GM18499 (cell line): ENCODE measurements at regions not wholly inside any gene's neighbourhood (a gene's known extent, or its start where the extent isn't known, plus 50 kb on each side); places are given as distances from the start of the nearest gene placed in this dataset.

ENCODE experiments used
- ATAC-seq: cut with Tn5 transposase; IDR thresholded peaks from one replicate; pipeline ENCODE4 v1.9.1; 2021; ENCODE audit warnings: moderate number of reproducible peaks; ENCODE audit not compliant: insufficient read depth, unreplicated experiment

DNA sequence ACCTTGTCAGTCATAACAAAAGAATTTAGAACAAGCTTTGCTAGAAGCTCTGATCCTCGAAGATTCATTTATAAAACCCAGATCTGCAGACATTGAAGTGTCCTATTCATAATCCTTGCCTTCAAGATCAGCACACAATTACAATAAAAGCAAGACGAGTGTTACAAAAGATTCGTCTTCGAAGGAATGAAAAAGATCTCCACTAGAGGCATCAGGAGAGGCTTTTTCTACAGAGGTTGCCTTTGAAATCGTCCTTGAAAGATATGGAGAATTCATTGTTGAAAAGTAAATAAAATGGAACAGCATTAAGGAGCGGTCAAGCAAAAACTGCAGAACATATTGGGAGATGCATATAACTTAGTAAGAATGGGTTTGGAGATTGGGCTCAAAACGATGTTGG is 146.4 kb downstream of the BMP4 start:
- ATAC-seq, result no peak

DNA sequence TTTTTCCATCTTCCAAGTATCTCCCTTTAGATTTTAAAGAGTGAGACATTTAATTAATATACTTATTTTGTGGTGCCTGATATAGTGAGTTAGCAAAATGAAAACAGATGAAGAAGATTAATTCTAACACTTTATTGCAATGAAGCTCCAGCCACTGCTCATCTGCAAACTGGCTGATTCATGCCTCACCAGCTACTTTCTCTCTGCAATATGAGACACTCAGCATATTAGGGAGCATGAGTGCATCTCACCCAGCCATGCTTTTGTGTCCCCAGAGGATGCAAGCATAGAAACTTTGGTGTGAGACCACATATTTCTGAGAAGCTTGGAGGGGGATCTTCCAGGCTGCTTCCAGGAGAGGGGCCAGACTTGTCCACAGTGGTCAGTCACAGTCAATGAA is 148.6 kb downstream of the BMP4 start:
- ATAC-seq, result no peak

DNA sequence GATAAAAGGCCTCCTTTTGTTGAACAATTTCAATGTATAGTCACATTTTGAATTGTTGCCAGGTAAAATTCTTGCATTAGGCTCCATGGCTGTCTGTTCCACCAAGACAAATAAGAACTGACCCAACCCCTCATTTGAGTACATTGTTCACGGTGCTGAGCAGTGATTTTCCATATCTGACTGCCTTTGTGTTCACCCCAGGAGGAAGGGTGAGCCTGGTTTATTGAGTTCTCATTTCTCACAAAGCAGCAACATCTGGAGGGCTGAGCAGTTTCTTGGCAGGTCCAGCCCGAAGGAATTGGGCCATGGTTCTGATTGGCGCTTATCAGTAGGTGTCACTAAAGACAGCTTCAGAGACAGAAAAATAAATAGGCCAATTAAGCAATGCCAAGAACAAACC is 149.1 kb downstream of the BMP4 start:
- ATAC-seq, result no peak

DNA sequence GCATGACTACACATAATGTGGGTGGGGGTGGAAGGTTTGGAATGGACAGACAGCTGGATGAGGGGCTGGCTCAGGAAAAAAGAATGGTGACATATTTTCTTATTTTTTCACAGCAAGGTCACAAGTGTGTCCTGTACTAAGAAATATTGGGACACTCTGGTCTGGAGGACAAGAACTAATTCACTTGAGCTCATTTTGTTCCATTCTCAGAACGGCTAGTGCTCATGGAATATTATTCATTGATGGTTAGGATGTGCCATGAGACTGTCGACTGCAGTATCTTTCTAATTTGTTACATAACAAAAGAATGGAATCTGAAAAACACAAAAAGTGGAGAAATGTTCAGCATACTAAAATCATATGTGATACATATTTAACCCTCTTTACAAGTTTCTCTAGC is 149.5 kb downstream of the BMP4 start:
- no peak for ATAC-seq

DNA sequence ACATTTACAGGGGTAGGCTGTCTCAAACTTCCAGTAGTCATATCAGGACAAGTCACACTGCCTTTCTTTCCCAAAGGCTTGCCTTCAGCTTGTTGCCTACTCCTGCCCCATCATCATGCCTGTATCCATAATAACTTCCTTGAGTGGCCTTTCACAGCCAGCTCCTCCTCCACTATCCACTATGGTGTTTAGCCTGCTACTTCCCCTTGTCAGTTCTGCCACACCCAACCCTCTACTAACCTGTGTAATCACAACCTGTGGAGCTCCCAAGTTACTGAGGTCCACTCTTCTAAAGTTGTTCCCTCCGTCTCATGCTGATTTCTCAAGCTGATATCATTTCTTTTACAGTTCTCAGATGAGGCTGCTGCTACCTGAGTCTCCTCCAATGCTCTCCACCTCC is 159.9 kb downstream of the BMP4 start:
- ATAC-seq, result no peak

DNA sequence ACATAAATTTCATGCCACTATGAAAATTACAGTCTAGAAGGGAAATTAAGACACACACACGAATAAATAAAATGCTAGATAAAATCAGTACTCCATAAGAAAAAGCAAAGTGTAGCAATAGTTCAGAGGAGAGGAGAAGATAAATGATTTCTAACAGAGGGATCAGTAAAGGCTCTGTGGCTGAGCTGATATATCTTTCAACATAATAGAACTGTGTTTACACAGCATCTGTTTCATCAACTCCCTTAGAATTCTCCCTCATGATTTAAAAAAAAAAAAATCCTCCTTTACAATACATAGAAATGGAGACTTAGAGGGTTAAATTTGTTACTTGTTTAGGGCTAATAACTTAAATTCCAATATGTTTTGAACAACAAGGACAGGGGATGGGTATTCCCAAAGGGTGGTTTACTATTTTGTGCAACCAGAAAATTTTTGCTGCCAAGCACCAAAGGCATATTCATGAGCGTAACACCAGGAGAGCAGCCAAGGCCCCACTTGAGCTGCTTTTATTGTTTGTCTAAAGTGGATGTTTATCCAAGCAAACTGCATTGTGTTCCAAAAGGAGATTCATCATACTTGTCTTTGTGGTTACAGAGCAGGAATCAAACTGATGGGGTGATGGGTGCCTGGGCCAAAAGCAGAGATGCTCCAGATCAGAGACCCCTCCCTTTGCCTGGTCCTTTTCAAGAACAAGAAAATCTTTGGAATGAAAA is 162.7 kb downstream of the BMP4 start:
- no peak for ATAC-seq

DNA sequence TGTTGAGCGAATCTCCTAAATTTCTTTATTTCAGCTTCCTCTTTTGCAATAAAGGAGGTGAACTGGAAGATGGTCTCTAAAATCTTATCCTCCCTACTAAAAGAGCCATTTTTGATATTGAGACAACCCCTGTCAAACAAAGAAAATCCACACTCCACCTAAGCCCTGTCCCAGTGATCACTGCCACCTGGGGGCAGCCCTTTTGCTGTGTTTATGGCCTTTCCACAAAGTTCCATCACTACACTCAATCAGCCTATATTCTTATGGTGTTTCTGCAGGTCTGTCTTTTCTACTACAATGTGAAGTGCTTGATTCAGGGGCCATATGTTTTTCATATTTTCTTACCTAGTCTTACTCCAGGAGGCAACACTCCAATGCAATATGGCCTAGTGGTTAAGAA is 163.7 kb downstream of the BMP4 start:
- no peak for ATAC-seq

DNA sequence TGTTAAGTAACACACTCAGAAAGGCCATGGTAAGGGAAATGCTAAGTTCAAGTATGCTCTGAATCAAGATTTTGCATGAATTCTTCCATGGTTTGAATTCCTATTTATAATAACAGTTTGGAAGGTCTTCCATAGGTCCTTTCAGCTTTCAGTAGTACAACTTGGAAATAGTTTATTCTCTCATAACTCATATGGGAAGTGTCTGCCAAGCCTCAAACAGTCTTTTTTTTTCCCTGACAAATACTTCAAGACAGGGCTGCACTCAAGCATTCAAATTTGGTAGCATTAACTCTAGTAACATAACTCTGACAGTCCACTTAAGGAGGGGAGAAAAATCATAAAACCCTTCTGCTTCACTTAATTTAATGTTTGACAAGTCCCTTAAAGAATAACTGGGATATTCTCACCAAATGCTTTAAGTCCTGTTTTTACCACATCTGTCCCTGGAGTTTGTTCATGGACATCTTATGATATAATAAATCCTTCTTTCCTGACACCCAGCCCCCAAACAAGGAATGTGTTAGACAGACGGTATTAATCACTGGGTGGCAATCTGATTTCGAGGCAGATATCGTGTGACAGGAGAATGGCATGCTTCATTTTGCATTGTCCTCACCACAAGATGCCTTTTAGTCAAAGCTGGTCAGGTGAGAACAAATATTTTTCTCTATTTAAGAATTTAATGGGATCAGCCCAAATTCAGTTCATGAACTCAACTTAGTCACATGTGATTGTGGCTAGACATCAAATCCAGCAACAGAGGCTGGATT is 165.7 kb downstream of the BMP4 start:
- no peak for ATAC-seq

DNA sequence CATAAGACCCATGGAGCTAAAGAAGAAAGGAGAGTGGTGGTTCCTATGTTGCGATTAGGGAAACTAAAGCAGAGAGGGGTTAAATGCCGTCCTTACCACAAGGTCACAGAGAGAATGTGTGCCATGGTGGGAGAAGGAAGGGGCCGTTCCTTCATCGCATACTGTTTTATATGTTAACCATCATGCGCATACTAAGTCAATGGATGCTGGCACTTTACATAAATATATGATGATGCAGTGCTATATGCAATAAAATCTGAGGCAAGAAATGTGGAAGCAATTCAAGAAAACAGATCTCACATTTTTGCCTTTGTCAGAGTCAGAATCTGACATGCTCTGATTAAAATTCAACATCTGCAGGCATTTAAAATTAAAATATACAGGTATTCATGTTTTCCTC is 168.1 kb downstream of the BMP4 start:
- ATAC-seq, result no peak

DNA sequence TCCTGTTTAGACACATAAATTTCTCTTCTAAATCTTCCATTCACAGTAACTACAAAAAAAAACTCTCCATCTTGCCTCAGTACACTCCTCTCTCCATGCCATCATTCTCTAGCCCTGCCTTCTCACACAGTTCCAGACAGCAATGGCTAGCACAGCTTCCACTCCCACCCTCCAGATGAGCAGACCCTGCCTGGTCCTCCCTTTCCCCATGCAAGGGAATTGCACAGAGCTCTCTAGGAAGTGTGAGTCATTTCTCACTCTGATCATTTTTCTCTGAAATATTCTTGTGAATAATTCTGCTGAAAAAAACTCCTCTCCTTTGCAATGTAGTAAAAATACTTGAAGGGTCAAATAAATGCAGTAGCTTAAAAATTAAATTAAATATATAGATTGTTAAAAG is 170.6 kb downstream of the BMP4 start:
- ATAC-seq, result no peak

DNA sequence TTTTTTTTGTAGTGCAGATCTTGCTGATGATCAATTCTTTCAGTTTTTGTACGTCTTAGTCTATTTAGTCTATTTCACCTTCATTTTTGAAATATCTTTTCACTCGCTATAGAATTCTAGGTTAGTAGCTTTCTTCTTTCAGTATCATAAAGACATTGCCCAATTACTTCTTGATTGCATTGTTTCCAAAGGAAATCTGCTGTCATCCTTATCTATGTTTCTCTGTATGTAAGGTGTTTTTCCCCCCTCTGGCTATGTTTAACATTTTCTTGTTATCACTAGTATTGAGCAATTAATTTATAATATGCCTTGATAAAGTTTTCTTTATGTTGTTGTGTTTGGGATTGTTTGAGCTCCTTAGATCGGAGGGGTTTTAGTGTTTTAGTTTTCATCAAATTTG is 171.9 kb downstream of the BMP4 start:
- no peak for ATAC-seq

DNA sequence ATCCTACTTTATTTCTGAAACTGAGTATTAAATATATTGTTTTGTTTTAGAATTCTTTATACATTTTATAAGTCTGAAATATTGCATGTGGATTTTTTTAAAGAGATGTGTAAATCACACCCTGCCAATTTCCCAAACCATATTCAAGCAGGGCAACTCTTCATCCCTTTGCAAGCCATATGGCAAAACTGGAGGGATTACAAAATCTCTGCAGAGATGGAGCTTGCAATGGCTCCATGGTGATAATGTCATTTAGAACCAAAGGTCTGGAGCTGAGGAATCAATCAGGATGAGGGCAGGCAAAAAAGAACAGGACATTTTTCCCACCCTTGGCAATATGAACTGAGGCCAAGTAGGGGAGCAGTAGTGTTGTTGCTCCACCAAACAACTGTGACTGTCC is 173.4 kb downstream of the BMP4 start:
- no peak for ATAC-seq

DNA sequence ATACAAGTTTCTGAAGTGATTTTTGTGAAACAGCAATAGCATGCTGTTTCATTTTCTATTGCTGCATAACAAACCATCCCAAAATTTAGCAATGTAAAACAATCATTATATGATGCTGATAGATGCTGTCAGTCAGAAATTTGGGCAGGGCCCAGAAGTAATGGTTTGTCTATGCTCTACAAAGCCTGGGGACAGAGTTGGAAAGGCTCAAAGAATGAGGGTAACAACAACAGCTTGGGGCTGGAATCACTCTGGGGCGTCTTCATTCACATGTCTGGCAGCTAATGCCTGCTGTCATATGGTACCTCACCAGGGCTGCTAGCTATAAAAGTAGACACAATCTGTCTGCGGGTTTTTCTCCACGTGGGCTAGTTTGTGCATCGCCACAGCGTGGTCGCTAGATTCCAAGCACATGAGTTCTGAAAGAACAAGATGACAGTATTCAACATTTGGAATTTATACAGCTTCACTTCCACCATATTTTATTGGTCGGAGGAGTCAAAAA is 176.5 kb downstream of the BMP4 start:
- ATAC-seq, result no peak

DNA sequence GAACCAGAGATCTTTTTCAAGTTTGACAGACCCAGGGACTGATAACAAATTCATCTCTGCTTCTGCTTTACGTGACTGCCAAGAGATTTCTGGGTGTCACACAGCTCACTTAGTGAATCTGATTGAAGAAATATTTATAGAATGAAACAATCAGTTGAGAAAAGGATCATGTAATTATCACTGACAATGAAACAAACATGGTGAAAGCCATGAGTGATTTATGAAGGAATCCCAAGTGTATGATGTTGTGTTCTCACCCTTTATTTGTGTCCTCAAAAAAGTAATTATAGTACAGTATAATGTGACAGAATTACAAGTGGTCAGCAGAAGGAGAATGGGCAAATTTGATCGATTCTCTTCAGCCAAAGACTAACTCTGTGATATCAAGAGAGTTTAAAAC is 177.3 kb downstream of the BMP4 start:
- ATAC-seq, result no peak

DNA sequence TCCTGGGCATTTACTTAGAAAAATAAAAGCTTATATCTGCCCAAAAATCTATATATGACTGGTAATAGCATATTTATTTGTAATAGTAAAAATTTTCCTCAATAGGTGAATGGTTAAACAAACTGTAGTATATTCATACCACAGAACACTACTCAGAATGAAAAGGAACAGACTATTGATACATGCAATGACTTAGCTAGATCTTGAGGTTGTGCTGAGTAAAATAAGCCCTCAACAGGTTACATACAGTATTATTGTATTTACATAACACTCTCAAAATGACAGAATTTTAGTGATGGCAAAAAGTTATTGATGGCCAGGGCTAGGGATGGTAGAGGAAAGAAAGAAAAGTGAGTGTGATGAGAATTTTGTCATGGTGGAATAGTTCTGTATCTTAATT is 178.4 kb downstream of the BMP4 start:
- no peak for ATAC-seq

DNA sequence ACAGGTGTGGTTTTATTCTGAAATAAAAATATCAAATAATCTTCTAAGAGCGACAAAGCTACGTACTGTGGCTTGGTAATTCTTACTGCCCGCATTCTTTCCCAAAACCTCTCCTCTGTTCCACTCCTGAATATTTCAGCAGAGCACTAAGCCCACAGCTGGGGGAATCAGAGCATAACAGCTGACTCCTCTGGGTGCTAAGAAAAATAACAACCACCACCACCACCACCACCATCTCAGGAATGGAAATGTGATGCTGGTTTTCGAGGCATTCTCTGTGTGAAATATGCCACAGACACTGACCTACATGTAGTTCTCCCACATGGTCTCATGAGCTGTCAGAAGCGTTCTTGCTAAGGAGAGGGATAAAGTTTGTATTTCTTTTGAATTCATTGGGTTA is 183.7 kb downstream of the BMP4 start:
- ATAC-seq, result no peak

DNA sequence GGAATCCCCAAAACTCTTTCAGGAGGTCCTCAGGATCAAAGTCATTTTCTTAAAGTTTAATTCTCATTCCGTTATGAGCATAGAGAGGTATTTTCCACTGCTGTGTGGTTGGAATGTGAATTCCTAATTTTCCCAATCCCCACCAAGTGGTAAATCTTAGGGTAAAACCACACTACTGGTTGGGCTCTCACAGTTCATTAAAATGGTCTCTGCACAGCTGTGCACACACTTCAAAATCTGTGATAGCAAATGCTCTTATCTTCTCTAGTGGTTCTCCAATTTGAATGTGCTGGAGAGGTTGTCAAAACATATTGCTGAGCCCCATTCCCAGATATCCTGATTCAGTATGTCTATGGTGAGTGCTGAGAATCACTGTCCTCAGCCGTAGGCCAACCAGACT is 189.1 kb downstream of the BMP4 start:
- no peak for ATAC-seq

DNA sequence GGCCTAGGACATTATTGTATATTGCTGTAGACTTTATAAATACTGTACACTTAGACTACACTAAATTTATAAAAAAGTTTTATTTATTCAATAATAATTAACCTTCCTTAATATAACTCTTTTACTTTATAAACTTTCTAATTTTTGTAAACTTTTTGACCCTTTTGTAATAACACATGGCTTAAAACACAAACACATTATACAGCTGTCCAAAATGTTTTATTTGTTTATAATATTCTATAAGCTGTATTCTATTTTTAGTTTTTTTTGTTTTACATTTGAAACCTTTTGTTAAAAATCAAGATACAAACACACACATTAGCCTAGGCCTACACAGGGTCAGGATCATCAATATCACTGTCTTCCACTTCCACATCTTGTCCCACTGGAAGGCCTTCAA is 190.0 kb downstream of the BMP4 start:
- no peak for ATAC-seq

DNA sequence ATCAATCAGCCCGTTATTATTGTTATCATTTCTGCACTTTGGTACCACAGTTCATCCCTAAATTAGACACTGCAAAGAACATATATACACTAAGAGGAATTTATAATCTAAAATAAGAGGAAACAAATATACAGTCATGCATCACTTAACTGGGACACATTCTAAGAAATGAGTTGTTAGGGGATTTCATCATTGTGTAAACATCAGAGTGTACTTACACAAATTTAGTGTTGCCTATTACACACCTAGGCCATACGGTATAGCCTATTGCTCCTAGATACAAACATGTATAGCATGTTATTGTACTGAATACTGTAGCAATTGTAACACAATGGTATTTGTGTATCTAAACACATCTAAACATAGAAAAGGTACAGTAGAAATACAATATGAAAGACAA is 190.5 kb downstream of the BMP4 start:
- no peak for ATAC-seq

DNA sequence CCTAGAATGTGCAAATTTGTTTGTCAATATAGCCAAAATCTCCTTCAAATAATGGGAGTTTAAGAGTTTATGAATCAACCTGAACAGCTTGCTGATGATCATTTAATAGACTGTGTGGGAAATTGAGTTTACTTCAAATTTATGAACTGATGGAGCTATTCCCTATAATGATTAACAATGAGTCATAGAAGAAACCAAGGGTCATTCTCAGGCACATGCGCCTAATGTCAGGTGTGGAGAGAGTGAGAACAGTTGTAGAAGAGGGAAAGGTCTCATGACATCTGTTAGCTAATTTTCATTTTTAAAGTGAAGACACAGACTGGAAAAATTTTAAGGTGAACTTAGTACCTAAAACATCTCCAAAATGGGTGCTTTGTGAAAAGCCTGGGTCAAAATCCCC is 191.8 kb downstream of the BMP4 start:
- no peak for ATAC-seq

DNA sequence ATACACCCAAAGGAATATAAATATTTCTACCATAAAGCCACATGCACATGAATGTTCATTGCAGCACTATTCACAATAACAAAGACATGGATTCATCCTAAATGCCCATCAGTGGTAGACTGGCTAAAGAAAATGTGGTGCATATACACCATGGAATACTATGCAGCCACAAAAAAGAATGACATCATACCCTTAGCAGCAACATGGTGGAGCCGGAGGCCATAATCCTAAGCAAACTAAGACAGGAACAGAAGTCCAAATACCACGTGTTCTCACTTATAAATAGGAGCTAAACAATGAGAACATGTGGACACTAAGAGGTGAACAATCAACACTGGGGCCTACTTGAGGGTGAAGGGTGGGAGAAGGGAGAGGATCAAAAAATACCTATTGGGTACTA is 198.5 kb downstream of the BMP4 start:
- ATAC-seq, result no peak

DNA sequence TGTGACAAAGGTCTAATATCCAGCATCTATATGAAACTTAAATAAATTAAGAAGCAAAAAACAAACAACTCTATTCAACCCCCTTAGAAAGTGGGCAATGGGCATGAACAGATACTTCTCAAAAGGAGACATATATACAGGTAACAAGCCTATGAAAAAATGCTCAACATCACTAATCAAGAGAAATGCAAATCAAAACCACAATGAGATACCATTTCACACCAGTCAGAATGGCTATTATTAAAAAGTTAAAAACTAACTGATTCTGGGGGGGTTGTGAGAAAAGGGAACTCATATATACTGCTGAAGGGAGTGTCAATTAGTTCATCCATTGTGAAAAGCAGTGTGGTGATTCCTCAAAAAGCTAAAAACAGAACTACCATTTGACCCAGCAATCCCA is 198.9 kb downstream of the BMP4 start:
- no peak for ATAC-seq
